22Rv1 (cell line): ENCODE measurements at regions not wholly inside any gene's neighbourhood (a gene's known extent, or its start where the extent isn't known, plus 50 kb on each side); places are given as distances from the start of the nearest gene placed in this dataset.

ENCODE experiments used
- H3K27ac ChIP-seq: fragments of 450-650 bp; 2 replicates; pipeline ENCODE4 v1.5.1; 2017
- ZFX ChIP-seq: fragments of 450-650 bp; IDR thresholded peaks from 2 replicates; pipeline ENCODE4 v1.6.1; 2017; ENCODE audit warnings: antibody characterized with exemption, borderline replicate concordance
- TF ChIP-seq, protein P1 (sequence below): fragments of 450-650 bp; IDR thresholded peaks from 2 replicates; pipeline ENCODE4 v1.5.1; 2017; ENCODE audit warnings: mild to moderate bottlenecking

- H3K27ac ChIP-seq: no peak overlapping the region
- no peak for TF ChIP-seq ZFX
- TF ChIP-seq, protein P1, sequence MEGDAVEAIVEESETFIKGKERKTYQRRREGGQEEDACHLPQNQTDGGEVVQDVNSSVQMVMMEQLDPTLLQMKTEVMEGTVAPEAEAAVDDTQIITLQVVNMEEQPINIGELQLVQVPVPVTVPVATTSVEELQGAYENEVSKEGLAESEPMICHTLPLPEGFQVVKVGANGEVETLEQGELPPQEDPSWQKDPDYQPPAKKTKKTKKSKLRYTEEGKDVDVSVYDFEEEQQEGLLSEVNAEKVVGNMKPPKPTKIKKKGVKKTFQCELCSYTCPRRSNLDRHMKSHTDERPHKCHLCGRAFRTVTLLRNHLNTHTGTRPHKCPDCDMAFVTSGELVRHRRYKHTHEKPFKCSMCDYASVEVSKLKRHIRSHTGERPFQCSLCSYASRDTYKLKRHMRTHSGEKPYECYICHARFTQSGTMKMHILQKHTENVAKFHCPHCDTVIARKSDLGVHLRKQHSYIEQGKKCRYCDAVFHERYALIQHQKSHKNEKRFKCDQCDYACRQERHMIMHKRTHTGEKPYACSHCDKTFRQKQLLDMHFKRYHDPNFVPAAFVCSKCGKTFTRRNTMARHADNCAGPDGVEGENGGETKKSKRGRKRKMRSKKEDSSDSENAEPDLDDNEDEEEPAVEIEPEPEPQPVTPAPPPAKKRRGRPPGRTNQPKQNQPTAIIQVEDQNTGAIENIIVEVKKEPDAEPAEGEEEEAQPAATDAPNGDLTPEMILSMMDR: no peak
Measured at GRCh38 chr7:25765110-25765655, 386.8 kb upstream of the NFE2L3 start.

DNA sequence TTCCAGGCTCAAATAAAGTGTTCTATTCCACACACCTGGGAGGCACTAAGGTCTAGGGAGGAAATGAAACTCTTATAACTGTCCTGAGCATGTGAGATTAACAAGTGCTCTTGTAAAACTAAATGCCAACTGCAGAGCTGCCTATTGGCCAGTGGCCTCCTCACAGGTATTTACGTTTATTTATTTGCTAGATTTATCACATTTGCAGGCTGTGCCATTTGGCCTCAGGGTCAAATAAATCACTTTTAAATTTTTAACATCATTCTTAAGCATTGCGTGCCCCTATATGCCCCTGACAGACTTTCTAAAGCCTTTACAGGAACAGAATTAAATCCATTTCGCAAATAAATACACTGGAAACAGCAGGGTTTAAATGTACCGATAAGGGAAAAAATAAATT, 381.8 kb upstream of the NFE2L3 start:
- peak overlapping the region; percentile 53 for H3K27ac ChIP-seq
- TF ChIP-seq ZFX: no peak
- TF ChIP-seq, protein P1: no peak

DNA sequence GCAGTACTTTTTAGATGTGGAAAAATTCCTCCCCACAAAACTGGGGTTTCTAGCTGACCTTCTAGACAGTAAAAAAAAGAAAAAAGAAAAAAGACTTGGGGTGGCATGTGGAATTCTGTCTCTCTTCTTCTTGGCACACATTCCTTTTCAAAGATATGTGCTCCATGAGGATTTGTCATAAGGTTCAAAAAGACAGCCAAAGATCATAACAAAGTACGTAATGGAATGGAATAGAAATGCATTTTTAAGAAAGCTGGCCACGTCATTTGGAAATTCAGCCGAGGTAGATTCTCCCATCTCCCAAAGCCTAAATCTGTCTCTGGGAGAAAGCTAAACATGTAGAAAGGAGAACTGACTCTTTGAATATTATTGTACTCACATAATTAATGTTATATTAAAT, 381.3 kb upstream of the NFE2L3 start:
- TF ChIP-seq, protein P1: no peak
- TF ChIP-seq ZFX: no peak
- peak overlapping the region; percentile 53; the same call in 1 of the 2 replicates for H3K27ac ChIP-seq

GRCh38 chr7:25771491-25771890, 380.5 kb upstream of the NFE2L3 start:
- no peak for TF ChIP-seq ZFX
- TF ChIP-seq, protein P1: no peak
- H3K27ac ChIP-seq: no peak overlapping the region

DNA sequence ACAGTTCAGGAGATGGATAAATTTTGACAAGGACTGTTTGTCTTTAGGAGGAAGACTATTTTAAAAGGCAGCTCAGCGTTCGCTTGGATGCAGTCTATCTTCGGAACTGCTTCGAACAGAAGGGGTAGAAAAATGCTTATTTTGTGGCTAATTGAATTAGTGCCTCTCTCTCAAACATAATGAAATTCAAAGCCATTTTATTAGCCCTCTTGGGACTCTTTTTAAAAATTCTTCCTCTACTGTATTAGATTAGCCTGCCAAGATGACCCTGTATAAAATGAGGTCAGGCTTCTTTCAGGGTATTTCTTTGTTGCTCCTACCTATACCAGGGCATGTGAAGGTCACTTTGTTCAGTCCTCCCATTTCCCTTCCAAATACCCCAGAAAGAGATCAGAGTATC, 379.2 kb upstream of the NFE2L3 start:
- no peak for TF ChIP-seq ZFX
- TF ChIP-seq, protein P1: no peak
- H3K27ac ChIP-seq: no peak overlapping the region

- H3K27ac ChIP-seq: no peak overlapping the region
- TF ChIP-seq, protein P1: no peak
Measured at GRCh38 chr7:25774675-25775074, 377.3 kb upstream of the NFE2L3 start.

GRCh38 chr7:25775570-25775969, 376.4 kb upstream of the NFE2L3 start:
- TF ChIP-seq, protein P1: no peak
- no peak for TF ChIP-seq ZFX
- no peak overlapping the region for H3K27ac ChIP-seq
